NCI-H1930 (cell line): ENCODE measurements at regions not wholly inside any gene's neighbourhood (a gene's known extent, or its start where the extent isn't known, plus 50 kb on each side); places are given as distances from the start of the nearest gene placed in this dataset.
"Not testable (repeated sequence)": the region's sequence is repeated elsewhere in the genome, so short reads cannot be mapped to it uniquely, and the experiment has no call there.

Experiments
- DNase-seq, 2 experiments: peaks; one replicate each; lab custom pipeline; 2025; lab: John Stamatoyannopoulos, UW

DNA sequence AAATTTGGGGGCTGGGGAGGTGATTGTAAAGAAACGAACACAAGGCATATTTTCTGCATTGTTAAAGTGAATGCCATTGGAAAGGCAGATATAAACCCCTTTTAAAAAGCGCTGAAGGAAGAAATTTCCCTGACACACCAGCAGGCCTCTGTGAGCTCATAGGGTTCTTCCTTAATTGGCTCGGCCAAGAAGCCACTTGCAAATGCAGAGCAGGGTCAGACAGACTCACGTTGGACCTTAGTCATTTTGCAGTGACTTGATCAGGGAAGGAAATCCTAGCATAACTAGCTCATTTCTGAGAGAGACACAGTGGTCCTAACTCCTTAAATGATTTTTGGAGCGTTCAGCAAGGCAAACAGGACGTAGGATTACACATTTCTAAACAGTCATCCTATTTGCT, 1461.4 kb downstream of the GATA3 start:
- no peak for DNase-seq

DNA sequence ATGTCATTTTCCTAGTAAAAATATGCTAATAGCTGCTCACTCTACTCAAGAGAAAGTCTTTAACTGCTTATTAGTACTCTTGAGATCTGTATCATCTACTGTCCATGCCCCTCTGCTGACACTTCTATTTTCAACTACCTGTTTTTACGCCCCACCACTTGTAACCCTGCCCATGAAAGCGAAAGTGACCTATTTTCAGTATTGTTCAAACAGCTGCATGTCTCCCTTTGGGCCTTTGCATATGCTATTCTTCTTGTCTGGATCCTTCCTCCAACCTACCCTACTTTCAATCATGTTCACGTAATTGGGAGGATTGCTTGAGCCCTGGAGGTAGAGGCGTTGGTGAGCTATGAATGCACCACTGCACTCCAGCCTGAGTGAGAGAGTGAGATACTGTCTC, 1481.3 kb downstream of the GATA3 start:
- DNase-seq: no peak

DNA sequence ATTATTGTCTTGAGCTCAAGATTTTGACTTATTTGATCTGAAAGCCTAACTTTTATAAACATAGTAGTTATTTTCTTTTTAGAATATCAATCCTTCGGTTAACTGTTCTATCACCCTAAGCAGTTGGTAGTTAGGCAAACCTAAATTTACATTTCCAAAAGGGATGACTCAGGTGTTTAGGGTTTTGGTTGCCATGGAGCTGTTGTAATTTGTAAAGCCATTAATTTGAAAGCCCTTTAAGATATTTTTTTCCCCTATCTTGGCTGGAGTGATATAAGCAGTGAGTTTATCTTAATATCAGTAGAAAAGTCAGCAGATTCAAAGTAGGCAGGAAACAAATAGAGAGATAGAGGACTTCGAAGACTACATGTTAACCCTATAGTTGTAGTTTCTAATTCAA, 1472.6 kb upstream of the CELF2 start:
- no peak for DNase-seq

DNA sequence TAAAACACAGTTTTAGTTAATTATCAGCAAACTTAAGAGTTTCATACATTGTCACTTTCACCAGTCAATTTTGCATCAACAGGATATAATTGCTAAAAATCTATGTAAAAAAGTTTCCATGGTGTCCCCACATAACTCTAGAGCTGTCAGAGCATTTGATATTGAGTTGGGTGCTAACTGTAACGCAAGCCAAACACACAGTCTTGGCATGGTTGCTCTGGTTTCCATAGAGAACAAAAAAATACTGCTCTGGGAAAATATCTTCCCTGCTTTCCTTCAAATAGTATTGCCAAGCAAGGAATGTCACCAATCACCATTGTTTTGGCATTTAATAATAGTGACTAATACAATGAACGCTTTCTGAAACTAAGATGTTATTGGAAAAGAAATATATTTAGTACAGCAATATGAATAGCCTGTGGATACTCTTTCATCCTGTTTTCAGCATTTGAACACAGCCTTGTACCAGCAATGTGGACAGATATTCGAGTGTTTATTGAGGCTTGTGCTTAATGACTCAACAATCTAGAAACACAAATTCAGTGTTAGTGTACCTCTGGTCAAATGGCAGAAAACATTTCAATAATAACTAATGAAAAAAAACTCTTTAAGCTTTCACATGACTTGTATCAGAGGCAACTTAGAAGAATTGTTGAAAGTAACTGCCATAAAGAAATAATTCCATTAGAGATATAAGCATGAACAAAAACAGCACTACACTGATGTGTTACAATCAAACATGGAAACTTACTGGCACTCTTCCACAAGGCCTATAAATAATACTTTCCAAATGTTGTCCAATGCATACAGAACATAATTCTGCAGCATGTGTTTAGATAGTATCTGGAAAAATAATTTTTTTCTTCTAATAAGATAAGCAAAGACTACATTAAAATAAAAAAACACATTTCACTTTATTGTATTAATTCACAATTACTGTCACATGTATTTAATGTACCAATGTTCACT, 1469.5 kb upstream of the CELF2 start:
- no peak for DNase-seq

DNA sequence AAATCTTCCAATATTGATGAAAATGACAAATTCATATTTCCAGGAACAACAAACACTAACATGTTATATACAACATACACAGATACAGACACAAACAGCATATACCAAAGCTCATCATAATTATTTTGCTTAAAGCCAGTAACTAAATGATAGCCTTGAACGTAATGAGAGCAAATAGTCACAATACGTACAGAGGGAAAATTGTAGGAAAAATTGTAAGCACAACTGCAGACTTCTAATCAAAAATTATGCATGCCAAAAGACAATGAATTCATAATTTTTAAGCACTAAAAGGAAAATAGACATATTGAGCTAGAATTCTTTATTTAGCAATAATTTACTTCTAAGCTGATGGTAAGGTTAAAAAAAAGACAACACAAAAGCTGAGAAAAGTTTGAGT, 1466.9 kb upstream of the CELF2 start:
- DNase-seq: no peak

DNA sequence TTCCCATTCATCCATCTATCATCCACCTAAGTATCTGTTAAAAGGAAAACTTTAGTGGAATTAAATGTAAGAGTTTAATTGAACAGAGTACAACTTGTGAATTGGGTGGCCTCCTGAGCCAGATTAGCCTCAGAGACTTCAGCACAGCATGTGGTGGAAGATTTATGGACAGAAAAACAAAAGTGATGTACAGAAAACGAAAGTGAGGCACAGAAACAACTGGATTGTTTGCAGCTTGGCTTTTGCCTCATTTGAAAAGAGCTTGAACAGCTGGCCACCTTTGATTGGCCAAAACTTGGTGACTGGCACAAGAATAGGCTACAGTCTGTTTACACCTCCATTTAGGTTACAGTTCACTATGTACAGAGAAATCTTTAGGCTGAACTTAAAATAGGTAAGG, 1463.4 kb upstream of the CELF2 start:
- no peak for DNase-seq

DNA sequence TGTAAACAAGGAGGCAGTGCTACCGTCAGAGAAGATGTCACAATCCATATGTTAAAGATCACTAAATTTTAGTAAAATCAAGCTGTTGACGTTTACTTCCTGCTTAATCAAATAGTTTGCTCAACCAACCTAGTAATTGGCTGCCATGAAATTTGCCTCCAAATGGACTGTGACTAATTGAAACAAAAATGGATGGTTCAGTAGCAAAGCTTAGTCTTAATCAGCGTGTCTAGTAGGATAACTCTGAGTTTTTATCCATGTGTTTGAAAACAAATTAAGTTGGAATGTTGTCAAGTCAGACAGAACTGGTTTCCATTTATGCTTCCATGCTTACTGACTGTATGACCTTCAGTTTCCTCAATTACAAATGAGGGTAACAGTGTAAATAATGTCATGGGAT, 1456.7 kb upstream of the CELF2 start:
- DNase-seq: no peak

DNA sequence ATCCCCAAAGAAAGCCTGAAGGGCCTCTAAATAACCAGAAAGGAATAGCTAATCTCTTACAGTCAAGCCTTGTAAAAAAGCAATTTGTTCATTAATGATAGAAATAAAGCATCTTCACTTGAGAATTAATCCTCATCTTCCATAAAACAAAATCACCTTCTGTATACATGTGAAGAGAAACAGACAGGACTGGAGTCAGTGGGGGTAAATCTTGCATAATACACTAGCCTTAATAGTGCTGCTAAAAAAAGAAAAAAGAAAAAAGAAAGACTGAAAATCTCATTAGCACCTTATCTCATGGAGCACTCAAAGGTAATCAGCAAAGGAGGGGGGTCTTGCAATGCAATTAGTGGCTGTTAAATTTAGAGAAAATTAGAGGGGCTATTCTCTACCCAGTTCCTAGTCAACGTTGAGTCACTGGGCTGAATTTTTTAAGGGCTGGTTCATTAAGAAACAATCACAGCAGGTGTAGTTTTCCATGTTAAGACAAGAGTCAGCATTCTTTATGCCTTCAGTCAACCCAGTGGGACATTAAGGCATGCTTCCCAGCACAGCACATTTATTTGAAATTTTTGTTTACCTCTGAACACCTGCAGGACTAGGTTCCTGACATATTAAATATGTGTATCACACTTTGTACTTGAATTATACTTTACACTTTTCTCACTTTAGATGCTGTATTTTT, 1455.7 kb upstream of the CELF2 start:
- no peak for DNase-seq

DNA sequence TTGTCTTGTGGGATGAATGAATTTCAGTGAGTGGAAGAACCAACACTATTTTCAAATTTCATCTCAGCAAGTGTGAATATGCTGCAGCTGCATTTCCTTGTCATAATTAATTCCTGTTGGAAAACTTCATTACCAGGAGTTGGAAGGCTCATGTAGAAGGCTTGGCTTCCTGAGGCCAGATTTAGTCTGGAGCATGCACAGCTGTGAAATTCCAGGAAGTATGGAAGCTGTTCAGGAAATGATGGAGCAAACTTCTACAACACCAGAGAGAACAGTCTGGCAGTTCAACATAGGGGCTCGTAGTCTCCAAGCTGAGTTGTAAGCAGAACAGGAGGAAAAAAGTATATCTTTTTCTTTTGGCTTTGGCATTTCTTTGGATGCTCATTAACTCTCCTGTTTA, 1439.9 kb upstream of the CELF2 start:
- no peak for DNase-seq

DNA sequence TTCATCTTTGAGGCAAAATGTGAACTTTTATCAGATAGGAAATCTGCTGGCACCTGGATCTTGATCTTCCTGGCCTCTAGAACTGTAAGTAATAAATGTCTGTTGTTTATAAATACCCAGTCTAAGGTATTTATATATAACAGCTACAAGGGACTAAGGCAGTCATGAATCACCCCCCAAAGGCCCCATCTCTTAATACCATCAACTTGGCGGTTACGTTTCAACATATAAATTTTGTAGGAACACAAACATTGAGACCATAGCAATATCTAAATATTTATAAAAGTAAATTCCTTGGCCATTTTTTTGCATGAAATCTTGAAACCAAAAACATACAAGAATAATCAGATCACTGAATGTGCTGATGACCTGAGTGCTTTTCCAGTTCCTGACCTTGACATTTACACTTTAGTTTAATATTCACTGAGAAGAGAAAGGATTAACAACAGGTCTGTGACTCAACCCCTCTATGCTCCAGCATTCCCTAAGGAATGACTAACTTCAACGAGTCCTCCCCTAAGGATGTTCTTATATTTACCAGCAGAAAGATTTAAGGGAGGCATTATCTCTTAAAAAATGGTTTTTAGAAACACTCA, 1438.5 kb upstream of the CELF2 start:
- DNase-seq: no peak

DNA sequence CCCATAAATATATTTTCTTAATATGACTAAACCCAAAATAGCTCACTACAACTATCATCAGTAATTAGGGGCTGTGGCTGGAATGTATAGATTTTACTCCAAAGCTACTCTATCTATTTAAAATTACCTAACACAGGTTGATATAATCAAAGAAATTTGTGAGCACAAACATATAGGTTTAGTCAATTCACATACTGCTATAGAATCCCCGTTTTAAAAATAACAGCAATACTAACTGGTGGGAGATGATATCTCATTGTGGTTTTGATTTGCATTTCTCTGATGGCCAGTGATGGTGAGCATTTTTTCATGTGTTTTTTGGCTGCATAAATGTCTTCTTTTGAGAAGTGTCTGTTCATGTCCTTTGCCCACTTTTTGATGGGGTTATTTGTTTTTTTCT, 1434.9 kb upstream of the CELF2 start:
- DNase-seq: not testable (repeated sequence)

DNA sequence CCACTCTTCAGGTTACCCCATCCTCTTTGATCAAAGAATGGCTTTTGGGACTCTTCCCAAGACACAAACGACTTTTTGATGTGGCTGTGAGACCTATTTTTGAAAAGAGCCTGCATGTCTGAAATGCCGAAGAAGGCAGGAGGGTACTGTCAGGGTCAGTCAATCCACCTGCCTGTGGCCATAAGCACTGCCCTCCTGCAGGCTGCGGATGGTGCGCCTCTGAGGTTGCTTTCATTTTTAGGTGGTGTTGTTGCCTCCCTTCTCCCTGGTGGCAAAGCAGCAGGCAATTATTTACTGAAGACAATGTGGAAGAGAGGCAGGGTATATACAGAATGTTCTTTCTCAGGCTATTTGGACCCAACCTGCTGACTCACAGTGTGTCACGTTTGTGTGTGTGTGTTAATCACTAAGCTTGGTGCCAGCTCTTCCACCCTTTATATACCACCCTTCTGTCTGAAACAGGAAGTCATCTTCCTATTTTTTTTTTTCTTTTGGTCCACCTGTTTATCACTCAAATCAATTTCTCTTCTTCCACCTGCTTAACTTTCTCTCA, 1421.2 kb upstream of the CELF2 start:
- no peak for DNase-seq

DNA sequence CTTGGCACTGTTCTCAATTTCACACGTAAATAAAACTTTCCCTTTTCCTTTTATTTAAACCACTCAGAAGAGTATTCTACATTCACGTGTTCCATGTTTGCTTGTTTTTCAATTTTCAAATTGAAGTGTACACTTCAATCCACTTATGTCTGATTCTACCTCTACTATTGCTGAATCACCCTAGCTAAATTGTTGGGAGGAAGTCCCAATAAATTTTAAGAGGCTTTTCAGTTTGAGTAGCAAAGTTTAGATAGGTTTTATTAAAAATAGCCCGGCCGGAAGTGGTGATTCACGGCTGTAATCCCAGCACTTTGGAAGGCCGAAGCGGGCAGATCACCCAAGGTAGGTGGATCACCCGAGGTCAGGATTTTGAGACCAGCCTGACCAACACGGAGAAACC, 1414.7 kb upstream of the CELF2 start:
- DNase-seq: no peak

DNA sequence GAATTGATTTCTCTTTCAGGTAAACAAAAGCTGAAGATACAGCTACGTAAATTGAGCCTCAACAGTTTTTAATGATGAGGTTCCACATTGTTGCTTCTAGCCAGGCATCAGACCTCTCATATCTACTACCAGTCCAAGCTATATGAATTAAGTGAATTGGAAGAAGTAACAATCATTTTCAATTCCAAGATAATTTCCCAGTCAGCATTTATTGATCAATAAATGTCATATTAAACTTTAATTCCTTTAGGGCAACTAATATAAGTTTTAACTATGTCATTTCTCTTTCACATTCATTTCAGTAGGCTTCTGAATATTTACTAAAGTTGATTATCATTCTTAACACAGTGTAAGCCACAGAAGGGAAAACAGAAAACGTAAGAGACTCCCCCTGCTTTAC, 1413.7 kb upstream of the CELF2 start:
- DNase-seq: no peak

DNA sequence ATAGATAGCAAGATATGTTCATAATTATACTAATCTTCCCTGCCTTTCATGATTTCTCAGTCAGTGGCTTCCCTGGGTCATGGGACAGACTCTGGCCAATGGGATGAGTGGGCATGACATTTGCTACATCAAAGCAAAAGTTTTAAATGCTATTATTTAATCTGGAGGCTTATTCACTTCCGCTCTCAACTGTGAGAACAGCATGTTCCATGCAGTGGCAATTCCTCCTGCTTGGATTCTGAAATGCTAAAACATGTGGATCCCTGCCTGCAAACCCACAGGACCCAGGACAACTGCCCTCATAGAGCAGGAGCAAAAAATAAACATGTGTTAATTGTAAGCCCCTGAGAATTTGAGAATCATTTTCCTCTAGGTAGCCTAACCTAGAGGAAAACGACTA, 1412.4 kb upstream of the CELF2 start:
- no peak for DNase-seq

DNA sequence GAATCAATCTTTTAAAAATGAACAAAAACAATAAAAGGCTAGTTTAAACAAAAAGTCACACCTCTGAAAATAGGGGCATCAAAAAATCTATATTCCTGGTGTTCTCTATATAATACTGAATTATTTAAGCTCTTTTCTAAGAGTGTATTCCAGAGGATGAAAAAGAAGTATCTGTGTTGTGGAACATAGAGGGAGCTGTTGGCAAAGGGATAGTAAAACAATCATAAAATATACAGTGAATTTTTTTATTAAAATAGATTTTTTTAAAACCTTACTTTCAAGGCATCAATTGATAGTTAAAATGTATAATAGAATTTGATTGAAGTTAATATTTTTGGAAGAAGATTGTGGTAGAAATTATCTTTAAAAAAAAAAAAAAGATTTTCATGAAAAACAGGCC, 1409.1 kb upstream of the CELF2 start:
- DNase-seq: no peak

DNA sequence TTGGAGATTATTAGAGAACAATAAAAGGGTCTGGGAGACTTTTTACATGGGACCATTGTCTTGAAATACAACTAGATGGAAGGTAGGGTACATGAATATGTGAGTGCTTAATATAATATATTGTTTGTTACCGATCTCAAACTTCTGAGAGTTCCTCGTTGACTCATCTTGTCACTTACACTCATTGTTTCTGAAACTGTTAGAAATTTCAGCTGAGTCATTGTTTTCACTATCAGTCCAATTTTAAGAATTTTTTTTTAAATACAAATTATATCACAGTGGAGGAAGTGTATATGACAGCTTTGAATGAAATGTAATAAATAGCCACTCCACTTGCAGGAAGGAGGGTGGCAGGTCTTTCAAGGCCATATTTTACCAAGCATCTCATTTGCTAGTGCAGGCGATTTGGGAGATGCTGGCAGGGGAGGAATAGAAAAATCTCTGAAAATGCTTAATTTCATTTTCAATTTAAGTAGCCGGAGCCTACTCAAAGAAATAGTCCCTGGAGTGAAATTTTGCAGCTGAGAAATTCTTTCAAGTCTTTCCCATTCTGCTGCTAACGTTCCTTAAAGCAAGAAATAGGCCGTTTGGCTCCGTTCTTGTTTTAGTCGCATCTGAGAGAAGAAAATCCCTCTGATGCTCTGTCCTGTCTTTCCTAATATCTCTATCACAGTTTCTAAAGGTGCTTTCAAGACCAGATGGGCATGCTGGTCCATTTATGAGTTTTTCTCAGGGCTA, 1404.2 kb upstream of the CELF2 start:
- no peak for DNase-seq

DNA sequence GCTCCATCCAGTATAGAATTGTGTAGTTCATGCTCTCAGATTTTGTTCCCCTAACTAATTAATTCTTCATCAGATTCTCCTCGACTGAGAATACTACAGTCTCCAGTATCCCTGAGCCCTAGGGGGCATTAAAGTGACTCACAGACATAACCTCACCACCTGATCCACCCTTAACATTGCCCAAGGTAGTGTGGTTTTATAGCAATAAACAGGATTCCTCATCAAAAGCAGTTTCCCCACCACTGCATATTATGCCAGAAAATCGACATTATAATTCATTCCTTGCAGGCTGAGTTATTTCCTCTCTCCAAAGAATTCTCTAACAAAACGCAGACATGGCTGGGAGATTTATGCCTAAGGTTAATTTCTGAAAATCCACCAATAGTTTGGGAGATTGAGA, 1402.5 kb upstream of the CELF2 start:
- no peak for DNase-seq

DNA sequence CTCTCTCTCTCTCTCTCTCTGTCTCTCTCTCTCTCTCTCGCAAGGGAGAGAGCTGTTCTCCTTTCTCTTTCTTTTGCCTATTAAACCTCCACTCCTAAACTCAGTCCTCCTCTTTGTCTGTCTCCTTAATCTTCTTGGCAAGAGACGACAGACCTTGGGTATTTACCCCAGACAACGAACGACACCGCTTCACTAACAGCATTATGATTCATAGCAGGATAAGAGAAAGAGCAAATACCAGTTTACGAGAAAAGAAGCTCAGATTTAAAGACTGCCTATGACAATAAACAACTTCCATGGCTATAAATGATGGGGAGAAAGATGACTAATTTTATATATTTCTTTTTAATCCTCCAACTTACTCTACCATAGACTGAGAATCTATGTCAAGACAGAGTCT, 1396.5 kb upstream of the CELF2 start:
- no peak for DNase-seq

DNA sequence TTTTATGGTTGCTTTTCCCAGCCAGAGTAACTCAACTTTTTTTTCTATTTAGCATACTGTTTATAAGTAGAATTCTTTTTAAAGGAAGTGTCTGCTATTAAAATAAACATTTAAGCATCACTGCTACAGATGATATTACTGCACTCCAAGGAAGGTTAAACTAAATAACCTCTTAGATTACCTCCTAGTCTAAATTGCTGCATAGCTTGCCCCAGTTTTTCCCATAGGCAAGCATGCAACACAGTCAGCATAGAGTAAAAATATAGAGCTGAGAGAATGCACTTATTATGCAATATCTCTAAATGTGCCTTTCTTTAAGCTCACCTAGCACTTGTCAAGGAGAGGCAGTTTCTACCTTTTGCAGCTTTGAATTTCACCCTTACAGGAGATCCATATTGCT, 1392.4 kb upstream of the CELF2 start:
- DNase-seq: no peak

DNA sequence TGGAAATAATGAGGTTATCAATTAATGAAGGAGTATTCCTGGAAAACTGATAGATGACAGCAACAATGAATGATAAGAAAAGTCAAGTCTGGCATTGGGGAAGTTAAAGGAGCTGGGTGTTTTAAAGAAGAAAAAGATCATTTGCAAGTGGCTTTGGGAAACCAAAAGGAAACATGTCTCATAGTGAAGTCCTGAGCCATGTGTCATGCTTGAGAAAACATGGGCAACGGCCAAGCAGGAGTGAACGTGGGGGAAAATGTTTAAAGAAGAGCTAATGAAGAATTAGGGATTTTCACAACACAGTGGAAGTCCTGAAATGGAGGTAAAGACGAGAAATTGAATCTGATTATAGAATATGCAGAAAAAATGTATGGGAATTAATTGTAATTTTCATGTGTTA, 1383.2 kb upstream of the CELF2 start:
- DNase-seq: no peak

DNA sequence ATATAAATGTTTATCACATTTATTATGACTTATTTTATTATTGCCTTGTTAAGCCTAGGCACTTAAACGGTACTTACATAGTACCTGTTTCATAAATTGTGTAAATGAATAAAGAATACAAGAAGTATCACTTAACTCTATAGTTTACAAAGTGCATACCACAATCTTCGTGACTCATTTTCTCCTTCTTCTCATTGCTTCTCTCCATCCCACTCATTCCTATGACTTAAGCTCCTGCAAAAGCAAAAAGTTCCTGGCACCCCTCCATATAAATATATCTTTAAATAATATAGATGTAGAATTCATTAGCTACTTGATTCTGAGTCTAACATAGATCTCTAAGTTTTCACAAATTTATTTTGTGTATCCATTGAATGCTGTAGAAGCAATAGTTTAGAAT, 1382.0 kb upstream of the CELF2 start:
- no peak for DNase-seq
